Midbrain (tissue), 1 donor: ENCODE measurements at regions not wholly inside any gene's neighbourhood (a gene's known extent, or its start where the extent isn't known, plus 50 kb on each side); places are given as distances from the start of the nearest gene placed in this dataset.

Source experiments
- DNase-seq: peaks from one replicate; lab custom pipeline; 2025; lab: John Stamatoyannopoulos, UW

DNA sequence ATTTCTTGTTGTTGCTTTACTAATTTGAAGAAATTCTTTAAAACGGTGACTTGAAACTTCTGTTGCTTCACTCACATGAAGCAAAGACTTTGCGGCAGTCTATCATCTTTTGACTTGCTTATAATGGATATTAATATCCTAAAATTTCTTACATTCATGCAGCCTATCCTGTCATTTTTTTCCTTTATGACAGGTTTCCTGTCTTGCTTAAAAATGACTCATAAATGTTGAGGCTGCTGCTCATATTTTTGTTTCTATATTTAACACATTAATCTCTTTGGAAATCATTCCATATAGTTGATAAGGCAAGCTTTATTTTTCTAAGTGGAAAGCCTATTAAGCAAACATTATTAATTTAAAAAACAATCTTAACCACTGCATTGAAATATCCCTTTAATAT, 176.6 kb upstream of the GALNTL6 start:
- DNase-seq = no peak

DNA sequence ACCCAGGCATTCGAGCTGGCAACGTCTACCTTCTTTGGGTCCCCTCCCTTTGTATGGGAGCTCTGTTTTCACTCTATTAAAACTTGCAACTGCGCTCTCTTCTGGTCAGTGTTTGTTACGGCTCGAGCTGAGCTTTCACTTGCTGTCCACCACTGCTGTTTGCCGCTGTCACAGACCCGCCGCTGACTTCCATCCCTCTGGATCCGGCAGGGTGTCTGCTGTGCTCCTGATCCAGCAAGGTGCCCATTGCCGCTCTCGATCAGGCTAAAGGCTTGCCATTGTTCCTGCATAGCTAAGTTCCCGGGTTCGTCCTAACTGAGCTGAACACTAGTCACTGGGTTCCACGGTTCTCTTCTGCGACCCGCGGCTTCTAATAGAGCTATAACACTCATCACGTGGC, 183.5 kb upstream of the GALNTL6 start:
- DNase-seq = no peak

DNA sequence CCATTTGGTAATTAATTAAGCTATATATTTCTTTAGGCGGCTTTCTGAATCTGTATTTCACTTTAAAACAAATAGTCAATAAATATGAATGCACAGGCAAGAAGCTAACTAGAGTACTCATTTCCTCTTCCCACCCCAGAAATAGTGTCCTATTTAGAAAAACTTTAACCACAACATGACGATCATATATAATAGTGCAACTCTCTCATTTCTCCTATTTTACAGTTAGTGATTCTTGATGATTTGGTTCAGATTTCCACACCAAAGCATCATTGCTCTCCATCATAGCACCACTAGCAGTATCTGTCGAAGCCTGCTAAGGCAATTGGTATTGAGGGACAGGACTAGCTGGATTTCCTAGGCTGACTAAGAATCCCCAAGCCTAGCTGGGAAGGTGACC, 184.0 kb upstream of the GALNTL6 start:
- DNase-seq = no peak

DNA sequence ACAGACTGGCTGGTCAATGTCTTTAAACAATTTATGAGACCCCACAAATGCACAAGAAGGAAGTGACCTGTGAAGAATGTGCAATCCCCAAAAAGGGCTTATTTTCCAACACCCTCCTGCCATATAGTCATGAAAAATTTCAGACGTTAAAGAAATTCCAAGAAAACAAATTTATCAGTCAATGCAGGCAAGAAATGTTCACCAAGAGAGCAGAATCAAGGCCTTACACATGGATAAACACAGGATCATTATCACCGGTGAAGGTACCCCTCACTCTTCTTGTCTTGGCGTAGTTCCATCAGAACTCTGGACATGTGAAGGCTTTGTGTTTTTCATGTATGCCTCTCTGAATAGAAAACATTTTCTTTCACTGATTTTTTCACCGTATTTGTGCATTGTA, 186.7 kb upstream of the GALNTL6 start:
- no peak for DNase-seq

DNA sequence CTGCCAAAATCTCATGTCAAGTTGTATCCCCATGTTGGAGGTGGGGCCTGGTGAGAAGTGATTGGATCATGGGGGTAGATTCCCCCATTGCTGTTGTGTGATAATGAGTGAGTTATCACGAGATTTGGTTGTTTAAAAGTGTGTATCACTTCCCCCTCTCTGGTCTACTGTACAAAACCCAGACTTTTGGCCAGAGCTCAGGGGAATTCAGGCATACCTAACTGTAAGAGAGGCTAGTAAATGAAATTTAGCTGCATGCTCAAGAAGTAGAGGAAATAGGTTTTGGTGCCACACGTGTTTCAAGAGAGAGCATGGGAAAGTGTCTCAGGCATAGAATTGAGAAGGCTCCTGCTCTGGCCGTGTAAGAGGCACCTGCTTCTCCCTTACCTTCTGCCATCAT, 190.5 kb upstream of the GALNTL6 start:
- DNase-seq = no peak

DNA sequence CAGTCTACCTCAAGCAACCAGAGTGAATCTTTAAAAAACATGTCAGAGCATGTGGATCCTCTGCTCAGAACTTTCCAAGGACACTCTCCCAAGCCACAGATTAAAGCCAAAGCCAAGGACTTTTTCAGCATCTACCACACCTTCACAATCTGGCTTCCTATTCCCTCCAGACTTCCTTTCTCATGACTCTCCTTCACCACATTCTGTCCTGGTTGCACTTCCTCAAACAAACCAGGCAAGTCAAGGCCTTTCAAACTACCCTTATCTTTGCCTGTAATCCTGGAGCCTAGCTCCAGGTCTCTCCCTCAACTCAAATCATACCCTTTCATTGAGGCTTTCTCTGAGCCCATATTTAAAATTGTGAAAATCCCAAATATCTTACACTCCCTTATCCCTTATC, 191.6 kb upstream of the GALNTL6 start:
- no peak for DNase-seq

DNA sequence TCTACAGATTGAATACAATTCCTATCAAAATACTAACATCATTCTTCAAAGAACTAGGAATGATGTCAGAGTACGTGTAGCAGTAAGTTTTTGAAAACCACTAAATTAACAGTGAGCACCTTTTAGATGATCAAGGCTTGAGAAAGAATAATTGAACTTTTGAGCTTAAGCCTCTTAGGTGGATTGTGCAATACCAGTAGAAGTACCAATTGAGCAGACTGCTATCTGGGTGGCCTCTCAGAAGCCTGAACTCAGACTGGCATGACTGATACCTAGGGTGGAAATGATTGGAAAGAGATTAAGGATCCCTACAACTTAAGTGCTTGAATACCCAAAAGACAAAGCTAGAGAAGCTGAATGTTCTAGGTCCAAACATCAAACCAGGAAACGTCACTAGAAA, 200.3 kb upstream of the GALNTL6 start:
- DNase-seq = no peak

DNA sequence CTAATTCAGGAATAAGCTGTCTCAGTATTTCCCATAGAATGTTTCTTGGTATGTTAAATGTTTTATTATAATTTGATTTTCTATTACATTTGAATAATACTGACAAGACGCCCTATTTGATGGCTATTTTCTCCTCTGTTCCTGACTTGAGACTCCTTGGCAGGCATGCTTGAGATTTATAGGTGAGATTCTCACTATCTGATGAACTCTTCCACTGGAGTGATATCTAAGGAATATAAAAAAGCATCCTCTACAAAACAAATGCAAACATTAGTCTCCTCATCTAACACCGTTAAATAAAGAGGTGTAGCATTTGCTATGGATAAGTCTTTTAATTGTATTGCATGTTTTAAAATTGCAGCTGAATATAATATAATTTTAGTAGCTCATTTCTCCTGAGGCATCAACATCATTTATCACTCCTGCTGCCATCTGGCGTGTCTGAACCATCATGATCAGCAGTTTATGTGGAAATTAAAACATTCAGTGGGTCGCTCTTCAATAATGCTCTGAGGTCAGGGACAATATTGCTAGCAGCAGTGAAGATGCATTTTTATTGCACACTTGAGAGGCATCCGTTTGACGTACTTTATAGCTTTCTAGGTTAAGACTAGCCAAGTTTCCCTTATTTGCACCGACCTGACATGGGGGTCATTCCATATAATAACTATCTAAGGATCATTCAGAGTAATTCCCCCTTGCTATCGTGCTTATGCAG, 210.4 kb upstream of the GALNTL6 start:
- DNase-seq = no peak

DNA sequence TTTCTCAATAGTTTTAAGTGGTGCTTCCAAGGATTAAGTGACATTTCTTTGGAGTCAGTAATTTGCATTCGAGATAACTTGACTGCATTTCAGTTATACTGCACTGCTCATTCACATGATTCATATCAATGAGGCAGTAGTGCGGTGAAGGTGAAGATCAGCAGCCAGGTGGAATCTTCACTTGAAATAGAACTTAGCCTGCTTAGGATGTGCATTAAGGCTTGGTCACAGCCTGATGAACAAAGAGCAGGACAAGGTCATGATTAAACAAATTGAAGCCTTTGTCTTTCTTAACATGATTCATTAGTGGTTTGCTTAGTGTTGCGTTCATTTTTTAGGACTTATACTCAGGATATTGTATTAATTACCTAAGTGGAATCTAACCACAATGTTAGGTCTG, 212.1 kb upstream of the GALNTL6 start:
- DNase-seq = no peak

DNA sequence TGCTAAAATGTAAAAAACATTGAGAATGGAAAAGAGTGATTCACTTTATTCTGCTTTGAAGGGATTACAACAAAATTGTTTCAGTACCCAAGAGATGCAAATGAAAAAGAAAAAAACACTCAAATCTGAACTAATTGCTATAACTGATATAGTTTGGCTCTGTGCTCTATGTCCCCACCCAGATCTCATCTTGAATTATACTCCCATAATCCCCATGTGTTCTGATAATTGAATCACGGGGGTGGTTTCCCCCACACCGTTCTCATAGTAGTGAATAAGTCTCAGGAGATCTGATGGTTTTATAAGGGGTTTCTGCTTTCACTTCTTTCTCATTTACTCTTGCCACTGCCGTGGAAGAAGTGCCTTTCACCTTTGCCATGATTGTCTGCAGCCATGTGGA, 213.6 kb upstream of the GALNTL6 start:
- DNase-seq = no peak

DNA sequence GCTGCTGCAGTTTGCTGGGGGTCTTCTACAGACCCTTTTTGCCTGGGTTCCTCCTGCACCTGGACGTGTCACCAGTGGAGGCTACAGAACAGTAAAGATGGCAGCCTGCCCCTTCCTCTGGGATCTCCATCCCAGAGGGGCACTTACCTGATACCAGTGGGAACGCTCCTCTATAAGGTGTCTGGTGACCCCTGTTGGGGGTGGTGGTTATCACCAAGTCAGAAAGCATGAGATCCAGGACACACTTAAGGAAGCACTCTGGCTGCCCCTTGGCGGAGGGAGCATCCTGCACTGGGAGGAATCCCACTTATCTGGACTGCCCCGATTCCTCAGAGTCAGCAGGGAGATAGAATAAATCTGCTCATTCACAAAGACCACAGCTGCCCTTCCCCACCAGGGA, 218.9 kb upstream of the GALNTL6 start:
- no peak for DNase-seq

DNA sequence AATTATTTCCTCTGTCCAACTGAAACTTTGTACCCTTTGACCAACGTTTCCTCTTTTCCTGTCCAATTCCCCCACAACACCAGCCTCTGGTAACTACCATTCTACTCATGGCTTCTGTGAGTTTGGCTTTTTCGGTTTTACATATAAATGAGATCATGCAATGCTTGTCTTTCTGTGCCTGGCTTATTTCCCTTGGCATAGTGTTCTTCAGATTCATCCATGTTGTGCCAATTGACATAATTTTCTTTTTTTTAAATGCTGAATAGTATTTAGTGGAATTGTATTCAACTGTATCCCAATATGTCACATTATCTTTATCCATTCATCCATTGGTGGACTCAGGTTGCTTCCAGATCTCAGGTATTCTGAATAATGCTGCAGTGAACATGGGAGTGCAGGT, 222.5 kb upstream of the GALNTL6 start:
- no peak for DNase-seq

DNA sequence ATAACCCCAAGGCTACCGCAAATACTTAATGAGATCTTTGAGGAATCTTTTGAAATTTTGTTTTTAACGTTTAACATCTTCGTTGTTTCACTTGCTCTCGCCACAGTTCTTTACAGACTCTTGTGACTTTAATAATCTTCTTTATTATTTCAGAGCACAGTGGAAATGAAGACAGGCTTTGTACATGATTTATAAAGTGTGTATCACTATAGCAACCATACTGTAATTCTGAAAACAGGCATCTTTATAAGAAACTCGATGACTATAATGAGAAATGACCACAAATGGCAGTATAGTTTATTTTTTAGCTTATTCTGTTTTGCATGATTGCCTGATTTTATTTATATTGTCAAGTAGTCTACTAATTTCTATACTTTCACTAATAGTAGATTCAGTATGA, 224.4 kb upstream of the GALNTL6 start:
- no peak for DNase-seq

DNA sequence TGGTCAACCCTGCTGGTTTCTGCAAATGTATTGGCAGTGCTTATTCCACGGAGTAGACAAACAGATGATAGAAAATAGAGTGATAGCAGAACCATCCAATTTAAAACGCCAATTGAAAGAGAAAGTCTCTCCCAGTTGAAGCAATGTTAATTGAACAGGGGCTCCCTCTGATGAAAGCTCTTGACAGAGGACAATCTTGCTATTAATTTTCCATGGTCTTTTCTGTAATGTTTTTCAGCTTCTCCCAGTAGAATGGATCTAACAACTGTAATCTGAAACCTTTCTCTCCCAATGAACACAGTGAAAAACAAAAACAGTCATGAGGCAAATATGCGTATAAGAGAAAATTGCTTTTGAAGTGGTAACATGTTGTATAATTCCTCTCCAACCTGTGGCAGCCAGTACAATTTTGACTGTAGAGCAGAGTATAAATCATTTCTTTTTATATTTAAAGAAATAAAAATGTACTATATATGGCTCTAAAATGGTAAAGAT, 225.1 kb upstream of the GALNTL6 start:
- DNase-seq = no peak

DNA sequence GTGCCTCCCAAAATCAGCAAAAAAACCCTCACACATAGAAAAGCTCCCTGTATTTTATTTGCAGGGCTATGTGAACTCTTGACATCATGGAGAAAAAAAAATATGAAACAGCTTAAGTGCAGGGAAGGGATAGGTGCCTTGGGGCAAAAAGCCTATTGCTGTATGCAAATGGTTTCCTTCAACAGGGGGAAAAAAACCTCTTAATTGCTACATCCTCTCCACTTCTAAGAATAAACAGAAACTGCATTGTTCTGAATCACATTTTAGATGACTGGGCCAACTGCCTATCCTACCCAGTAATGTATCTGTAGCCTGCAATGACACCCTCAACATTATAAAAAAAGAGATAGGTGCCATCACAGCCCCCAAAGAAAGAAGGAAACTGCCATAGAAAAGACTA, 229.4 kb upstream of the GALNTL6 start:
- no peak for DNase-seq

DNA sequence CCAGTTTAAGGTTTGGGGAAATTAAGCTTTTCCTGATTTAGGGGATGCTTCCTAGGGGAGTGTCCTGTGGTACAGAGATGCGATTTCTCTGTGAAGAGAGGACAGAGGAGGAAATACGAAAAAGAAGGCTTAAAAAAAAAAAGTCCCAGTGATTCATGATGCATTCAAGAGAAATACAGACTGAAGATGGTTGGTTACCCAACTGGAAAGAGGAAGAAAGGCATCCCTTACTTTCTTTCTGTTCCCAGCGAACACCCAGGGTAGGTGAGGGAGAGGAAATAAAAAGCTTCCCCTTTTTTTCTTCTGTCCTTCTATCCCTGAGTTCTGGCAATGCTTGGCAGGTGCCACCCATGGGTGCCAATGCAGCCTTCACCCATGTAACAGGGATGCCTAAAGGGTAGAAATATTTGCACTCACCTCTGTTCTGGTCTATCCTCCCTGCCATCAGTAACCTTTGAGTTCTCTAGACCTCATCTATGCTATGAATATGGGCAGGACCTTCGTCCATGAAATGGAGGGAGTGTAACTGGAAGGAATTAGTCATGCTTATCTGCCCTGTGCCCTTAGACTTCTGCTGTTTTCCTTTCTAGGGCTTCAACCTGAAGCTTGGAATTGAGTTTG, 230.1 kb upstream of the GALNTL6 start:
- no peak for DNase-seq

DNA sequence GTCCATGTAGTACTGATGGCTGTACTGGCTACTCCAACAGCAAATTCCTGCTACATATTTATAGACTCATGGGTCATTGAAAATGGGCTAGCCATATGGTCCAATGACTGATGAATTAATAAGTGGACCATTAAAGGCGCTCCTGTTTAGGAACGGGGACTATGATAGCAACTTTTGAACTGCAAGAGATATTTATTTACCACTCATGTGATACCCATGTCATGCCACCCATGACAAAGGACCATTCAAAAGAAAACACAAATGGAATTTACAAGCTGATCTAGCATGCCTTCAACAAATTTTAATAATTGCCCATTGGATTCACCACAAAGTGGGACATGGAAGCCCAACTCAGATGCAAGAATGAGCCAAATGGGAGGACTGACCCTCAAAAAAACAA, 240.0 kb upstream of the GALNTL6 start:
- DNase-seq = no peak

DNA sequence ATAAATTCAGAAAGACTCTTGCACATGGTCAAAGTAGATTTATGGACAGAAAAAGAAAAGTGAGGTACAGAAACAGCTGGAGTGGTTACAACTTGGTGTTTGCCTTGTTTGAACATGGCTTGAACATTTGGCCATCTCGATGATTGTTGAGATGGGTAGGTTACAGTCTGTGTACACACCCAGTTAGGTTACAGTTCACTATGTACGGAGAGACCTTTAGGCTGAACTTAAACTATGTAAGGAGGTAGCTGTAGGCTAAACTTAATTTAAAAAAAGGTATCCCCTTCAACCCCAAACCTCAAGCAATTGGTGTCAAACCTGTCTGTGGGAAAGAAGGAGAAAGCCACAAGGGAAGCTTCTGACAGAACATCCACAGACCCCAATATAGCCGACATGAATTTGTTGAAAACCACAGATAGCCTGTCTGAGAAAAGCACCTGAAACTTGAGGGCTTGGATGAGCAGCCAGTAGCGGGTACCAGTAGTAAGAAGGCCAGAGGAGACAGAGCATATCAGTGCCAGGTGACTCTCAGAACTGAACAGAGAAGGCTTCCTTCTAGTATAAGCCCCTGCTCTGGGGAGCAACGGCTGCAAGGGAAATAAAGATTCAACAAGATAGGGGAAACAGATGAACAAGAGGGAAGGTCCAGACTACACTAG, 247.9 kb upstream of the GALNTL6 start:
- no peak for DNase-seq

DNA sequence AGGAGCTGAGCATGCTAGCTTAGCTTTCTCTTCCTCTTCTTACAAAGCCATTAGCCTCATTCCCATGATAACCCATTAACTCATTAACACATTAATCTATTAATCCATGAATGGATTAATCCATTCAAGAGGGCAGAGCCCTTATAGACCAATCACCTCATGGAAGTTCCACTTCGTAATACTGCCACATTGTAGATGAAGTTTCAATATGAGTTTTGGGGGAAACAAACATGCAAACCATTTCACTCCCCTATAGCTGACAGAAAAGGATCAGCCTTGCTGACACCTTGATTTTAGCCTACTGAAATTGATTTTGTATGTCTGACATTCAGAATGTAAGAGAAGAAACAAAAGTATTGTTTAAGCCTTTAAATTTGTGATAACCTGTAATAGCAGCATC, 251.8 kb upstream of the GALNTL6 start:
- no peak for DNase-seq

DNA sequence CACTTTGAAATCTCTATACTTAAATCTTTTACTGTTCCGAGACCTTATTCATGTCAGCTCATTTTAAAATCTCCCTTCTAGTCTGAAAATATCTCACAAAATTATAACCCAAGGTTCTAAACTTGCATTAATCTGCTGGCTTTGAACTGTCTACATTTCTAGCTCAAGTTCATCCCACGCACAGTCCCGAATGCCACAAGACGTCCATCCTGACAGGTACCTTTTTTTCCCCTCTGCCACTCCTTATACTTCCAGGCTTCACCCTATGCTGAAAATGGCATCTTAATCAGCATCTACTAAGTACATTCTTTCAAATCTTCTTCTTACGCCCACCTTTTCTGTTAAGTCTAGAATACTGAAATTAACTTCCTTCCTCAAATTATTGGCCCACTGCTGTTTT, 259.2 kb upstream of the GALNTL6 start:
- DNase-seq = no peak

DNA sequence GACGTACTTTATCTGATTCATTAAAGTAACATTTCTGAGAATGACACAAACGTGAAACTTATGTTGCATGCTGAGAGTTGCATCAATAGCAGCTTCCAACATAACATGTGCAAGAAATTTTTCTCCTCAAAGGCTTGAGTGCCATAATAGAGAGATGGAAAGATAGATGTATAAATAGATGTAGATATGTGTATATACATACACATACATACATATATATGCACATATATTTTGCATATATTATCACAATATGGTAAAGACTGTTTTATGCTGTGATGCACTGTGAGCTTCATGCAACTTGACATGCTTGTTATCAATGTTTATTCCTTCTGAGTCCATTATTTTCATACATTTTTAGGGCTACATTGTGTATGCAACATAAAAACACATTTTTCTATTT, 270.6 kb upstream of the GALNTL6 start:
- no peak for DNase-seq

DNA sequence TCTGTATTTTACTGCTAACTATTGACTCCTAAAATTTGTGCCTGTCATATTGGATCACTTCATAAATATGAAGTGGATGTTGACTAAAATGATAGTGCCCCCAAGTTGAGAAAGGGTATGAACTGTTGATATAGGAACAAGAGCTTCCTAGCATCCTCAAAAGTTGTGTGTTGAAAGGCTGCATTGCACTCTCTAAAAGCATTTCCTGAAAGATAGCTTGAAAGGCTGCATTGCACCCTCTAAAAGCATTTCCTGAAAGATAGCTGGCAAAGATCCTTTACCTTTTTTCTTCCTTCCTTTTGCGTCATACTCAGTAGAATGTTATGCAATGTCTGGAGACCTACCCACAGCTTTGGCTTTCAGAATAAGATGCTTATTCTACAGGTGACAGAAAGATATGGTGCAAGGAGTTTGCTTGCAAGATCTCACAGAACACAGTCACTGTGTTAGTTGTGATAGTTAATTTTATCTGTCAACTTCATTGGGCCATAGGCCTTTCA, 274.6 kb upstream of the GALNTL6 start:
- no peak for DNase-seq

DNA sequence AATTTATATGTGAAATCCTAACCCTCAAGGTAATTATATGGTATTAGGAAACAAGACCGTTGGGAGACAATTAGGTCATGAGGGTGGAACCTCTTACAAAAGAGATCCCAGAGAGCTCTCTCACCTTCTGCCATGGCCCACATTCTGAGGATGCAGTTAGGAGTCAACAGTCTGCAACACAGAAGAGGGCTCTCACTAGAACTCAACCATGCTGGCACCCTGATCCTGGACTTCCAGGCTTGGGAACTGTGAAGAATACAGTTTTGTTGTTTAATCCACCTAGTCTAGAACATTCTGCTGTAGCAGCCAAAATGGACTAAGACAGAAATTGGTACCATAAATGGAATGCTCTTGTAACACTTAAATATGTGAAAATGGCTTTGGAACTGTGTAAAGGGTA, 278.8 kb upstream of the GALNTL6 start:
- DNase-seq = no peak
